ENCODE measurements at regions not wholly inside any gene's neighbourhood (a gene's known extent, or its start where the extent isn't known, plus 50 kb on each side); places are given as distances from the start of the nearest gene placed in this dataset.

DNA sequence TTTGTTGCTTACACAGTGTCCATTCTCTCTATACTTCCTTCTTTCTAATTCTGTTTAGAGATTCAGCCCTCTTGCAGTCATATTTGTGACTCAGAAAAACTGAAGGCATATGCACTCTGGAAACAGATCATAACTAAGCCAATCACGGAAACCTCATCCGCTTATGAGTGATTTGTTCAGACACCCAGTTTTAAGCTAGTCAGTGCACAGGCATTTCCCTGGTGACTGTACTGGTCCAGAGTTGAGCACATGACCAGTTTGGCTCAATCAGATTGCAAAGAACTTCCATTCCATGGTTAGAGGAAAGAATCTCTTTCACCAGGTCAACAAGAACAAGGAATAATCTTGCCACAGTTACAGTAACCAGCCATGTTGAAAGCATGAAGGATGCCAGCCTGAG lies 69.2 kb upstream of the SGIP1 start:
- no peak for TF ChIP-seq POLR2A (IDR thresholded peaks at IDR 0.05)
- TF ChIP-seq, protein P1, sequence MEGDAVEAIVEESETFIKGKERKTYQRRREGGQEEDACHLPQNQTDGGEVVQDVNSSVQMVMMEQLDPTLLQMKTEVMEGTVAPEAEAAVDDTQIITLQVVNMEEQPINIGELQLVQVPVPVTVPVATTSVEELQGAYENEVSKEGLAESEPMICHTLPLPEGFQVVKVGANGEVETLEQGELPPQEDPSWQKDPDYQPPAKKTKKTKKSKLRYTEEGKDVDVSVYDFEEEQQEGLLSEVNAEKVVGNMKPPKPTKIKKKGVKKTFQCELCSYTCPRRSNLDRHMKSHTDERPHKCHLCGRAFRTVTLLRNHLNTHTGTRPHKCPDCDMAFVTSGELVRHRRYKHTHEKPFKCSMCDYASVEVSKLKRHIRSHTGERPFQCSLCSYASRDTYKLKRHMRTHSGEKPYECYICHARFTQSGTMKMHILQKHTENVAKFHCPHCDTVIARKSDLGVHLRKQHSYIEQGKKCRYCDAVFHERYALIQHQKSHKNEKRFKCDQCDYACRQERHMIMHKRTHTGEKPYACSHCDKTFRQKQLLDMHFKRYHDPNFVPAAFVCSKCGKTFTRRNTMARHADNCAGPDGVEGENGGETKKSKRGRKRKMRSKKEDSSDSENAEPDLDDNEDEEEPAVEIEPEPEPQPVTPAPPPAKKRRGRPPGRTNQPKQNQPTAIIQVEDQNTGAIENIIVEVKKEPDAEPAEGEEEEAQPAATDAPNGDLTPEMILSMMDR (IDR thresholded peaks at IDR 0.05) = no peak
